Adipocyte (in vitro differentiated cells): ENCODE measurements at regions not wholly inside any gene's neighbourhood (a gene's known extent, or its start where the extent isn't known, plus 50 kb on each side); places are given as distances from the start of the nearest gene placed in this dataset.

ENCODE experiments used
- DNase-seq: peaks from one replicate; pipeline ENCODE4 v3.0.0-alpha.2; 2015; ENCODE audit warnings: low read depth
- H3K27me3 ChIP-seq: replicated peaks from 2 replicates; pipeline ENCODE4 v1.7.0; 2013; ENCODE audit warnings: mild to moderate bottlenecking, low read length, moderate library complexity; ENCODE audit not compliant: control insufficient read depth, insufficient read depth
- H3K36me3 ChIP-seq: 2 replicates; pipeline ENCODE4 v1.7.0; 2013; ENCODE audit warnings: low read length, mild to moderate bottlenecking, moderate library complexity; ENCODE audit not compliant: control insufficient read depth, insufficient read depth, severe bottlenecking
- H3K4me1 ChIP-seq: 2 replicates; pipeline ENCODE4 v1.7.0; 2013; ENCODE audit warnings: mild to moderate bottlenecking, low read length, moderate library complexity; ENCODE audit not compliant: control insufficient read depth, insufficient read depth
- H3K4me3 ChIP-seq: 2 replicates; pipeline ENCODE4 v1.7.0; 2013; ENCODE audit warnings: mild to moderate bottlenecking, low read length, moderate library complexity
- H3K9ac ChIP-seq: 2 replicates; pipeline ENCODE4 v1.7.0; 2013; ENCODE audit warnings: mild to moderate bottlenecking, low read length, moderate library complexity
- H3K9me3 ChIP-seq: 2 replicates; pipeline ENCODE4 v1.7.0; 2013; ENCODE audit warnings: mild to moderate bottlenecking, low read length, moderate library complexity; ENCODE audit not compliant: control insufficient read depth

- no peak for DNase-seq
- no peak overlapping the region for H3K4me3 ChIP-seq
- no peaks in the 10 kb centered on the region for H3K9me3 ChIP-seq
- H3K36me3 ChIP-seq = no peaks in the 10 kb centered on the region
- H3K27me3 ChIP-seq = no peaks in the 10 kb centered on the region
- peaks cover 11% of the 10 kb centered on the region for H3K4me1 ChIP-seq
- H3K9ac ChIP-seq = no peak overlapping the region
Measured at GRCh38 chr5:58403822-58404433, 56.0 kb downstream of the PLK2 start.

- Histone ChIP-seq H3K4me3 (no peak overlapping the region), H3K27me3 (no peaks in the 10 kb centered on the region), H3K9ac (no peak overlapping the region), H3K9me3 (no peaks in the 10 kb centered on the region), H3K4me1 (peaks cover 2% of the 10 kb centered on the region), H3K36me3 (no peaks in the 10 kb centered on the region)
- no peak for DNase-seq
Measured at GRCh38 chr5:58401701-58402100, 58.2 kb downstream of the PLK2 start.

GRCh38 chr5:58400737-58401136, 59.1 kb downstream of the PLK2 start:
- no peaks in the 10 kb centered on the region for H3K4me1 ChIP-seq
- H3K9me3 ChIP-seq = no peaks in the 10 kb centered on the region
- H3K36me3 ChIP-seq = no peaks in the 10 kb centered on the region
- H3K4me3 ChIP-seq = no peak overlapping the region
- no peaks in the 10 kb centered on the region for H3K27me3 ChIP-seq
- no peak for DNase-seq
- no peak overlapping the region for H3K9ac ChIP-seq

- no peak overlapping the region for H3K4me3 ChIP-seq
- H3K9me3 ChIP-seq = no peaks in the 10 kb centered on the region
- H3K9ac ChIP-seq = no peak overlapping the region
- H3K36me3 ChIP-seq = no peaks in the 10 kb centered on the region
- H3K27me3 ChIP-seq = no peaks in the 10 kb centered on the region
- H3K4me1 ChIP-seq = no peaks in the 10 kb centered on the region
- no peak for DNase-seq
Measured at GRCh38 chr5:58399951-58400350, 59.9 kb downstream of the PLK2 start.

GRCh38 chr5:58394339-58394738, 65.5 kb downstream of the PLK2 start:
- Histone ChIP-seq H3K9ac (no peak overlapping the region), H3K9me3 (no peaks in the 10 kb centered on the region), H3K4me1 (no peaks in the 10 kb centered on the region), H3K27me3 (no peaks in the 10 kb centered on the region), H3K36me3 (no peaks in the 10 kb centered on the region), H3K4me3 (no peak overlapping the region)
- no peak for DNase-seq

- no peaks in the 10 kb centered on the region for H3K9me3 ChIP-seq
- no peaks in the 10 kb centered on the region for H3K4me1 ChIP-seq
- H3K9ac ChIP-seq = no peak overlapping the region
- H3K4me3 ChIP-seq = no peak overlapping the region
- no peaks in the 10 kb centered on the region for H3K27me3 ChIP-seq
- H3K36me3 ChIP-seq = no peaks in the 10 kb centered on the region
- no peak for DNase-seq
Measured at GRCh38 chr5:58393716-58394115, 66.2 kb downstream of the PLK2 start.

- no peaks in the 10 kb centered on the region for H3K9me3 ChIP-seq
- H3K27me3 ChIP-seq = no peaks in the 10 kb centered on the region
- H3K4me3 ChIP-seq = no peak overlapping the region
- no peak for DNase-seq
- no peak overlapping the region for H3K9ac ChIP-seq
- H3K36me3 ChIP-seq = no peaks in the 10 kb centered on the region
- H3K4me1 ChIP-seq = no peaks in the 10 kb centered on the region
Measured at GRCh38 chr5:58392496-58392895, 67.4 kb downstream of the PLK2 start.

- no peaks in the 10 kb centered on the region for H3K4me1 ChIP-seq
- H3K9me3 ChIP-seq = peaks cover 12% of the 10 kb centered on the region
- DNase-seq = no peak
- no peak overlapping the region for H3K4me3 ChIP-seq
- no peaks in the 10 kb centered on the region for H3K36me3 ChIP-seq
- no peak overlapping the region for H3K9ac ChIP-seq
- H3K27me3 ChIP-seq = no peaks in the 10 kb centered on the region
Measured at GRCh38 chr5:58383448-58383847, 76.4 kb downstream of the PLK2 start.

- H3K36me3 ChIP-seq = no peaks in the 10 kb centered on the region
- no peak overlapping the region for H3K9ac ChIP-seq
- no peaks in the 10 kb centered on the region for H3K4me1 ChIP-seq
- H3K9me3 ChIP-seq = peaks cover 13% of the 10 kb centered on the region
- no peak for DNase-seq
- no peak overlapping the region for H3K4me3 ChIP-seq
- H3K27me3 ChIP-seq = no peaks in the 10 kb centered on the region
Measured at GRCh38 chr5:58382131-58382534, 77.8 kb downstream of the PLK2 start.

- no peaks in the 10 kb centered on the region for H3K36me3 ChIP-seq
- no peaks in the 10 kb centered on the region for H3K27me3 ChIP-seq
- peaks cover 13% of the 10 kb centered on the region for H3K9me3 ChIP-seq
- no peaks in the 10 kb centered on the region for H3K4me1 ChIP-seq
- no peak for DNase-seq
- H3K4me3 ChIP-seq = no peak overlapping the region
- H3K9ac ChIP-seq = no peak overlapping the region
Measured at GRCh38 chr5:58381566-58381965, 78.3 kb downstream of the PLK2 start.

- no peak for DNase-seq
- H3K9ac ChIP-seq = no peak overlapping the region
- no peaks in the 10 kb centered on the region for H3K36me3 ChIP-seq
- H3K9me3 ChIP-seq = peaks cover 13% of the 10 kb centered on the region
- H3K4me1 ChIP-seq = no peaks in the 10 kb centered on the region
- no peaks in the 10 kb centered on the region for H3K27me3 ChIP-seq
- no peak overlapping the region for H3K4me3 ChIP-seq
Measured at GRCh38 chr5:58380655-58381054, 79.2 kb downstream of the PLK2 start.
